ENCODE measurements at regions not wholly inside any gene's neighbourhood (a gene's known extent, or its start where the extent isn't known, plus 50 kb on each side); places are given as distances from the start of the nearest gene placed in this dataset.
"Not testable (repeated sequence)": the region's sequence is repeated elsewhere in the genome, so short reads cannot be mapped to it uniquely, and the experiment has no call there.

DNA sequence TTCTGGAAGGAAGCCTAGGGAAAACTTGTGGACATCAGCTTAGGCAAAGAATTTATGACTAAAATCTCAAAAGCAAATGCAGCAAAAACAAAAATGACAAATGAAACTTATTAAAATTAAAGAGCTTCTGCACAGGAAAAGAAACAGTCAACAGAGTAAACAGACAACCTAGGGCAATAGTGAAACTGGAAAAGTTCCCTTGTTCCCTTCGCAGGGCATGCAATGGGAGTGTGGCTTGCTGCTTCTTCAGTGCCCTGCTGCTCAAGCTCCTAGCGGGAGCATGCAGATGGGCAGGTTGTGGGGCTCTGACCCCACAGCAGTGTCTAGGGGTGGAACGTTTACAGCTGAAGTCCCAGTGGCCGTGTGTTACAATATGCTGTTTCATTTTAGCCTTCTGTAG is 1797.4 kb downstream of the NCAM2 start:
- no peak for DNase-seq

DNA sequence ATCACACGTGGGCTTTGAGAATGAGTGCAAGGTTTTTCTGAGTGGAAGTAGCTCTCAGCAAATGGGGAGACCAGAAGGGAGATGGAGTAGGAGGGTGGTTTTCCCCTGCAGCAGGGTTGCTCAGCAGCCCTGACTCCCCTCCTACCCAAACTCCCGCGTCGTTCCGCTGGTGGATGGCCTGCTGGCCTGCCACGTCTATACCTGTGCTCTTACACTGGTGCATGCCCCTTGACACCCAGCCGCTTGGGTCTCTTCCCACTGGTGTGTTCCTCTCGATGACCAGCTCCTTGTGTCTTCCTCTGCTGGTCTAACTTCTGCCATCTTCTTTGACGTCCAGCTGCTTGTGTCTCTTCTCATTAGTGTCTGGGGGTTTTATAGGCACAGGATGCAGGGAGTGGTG is 1797.9 kb downstream of the NCAM2 start:
- no peak for DNase-seq

DNA sequence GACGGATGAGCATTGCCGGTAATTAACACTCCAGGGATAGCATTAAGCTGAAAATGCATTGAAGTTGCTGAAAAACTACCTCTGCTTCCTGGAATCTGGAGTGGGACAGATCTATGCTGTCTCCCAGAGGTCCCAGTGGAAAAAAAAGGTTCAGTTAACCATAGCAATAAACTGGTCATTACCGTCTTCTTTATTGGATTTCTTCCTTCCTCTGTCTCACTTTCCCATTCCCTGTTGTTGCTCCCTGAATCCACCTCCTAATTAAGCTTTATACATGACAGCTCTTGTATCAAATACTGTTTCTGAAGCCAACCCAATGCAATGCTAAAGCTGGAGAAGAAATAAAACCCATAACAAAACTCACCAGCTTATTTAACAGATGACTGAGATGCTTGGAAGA is 1805.9 kb downstream of the NCAM2 start:
- peak; percentile 38 for DNase-seq

DNA sequence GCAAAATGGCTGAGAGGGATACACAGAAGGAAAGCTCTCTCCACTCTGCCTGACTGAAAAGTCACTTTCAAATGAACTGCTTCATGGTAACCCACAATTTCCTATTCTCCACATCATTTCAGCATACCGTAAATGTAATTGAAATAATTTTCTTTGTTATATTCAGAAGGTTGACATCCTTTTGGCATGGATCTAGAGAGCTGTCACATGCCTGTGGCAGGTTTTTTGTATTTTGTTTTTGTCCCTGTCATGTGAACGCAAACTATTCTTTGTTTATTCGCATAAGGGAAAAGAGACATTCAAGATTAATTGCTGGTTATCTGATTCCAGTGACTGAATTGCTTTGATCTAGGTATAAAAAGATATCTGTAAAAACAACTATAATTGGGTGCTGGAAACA is 1808.1 kb downstream of the NCAM2 start:
- peak; percentile 23 for DNase-seq

DNA sequence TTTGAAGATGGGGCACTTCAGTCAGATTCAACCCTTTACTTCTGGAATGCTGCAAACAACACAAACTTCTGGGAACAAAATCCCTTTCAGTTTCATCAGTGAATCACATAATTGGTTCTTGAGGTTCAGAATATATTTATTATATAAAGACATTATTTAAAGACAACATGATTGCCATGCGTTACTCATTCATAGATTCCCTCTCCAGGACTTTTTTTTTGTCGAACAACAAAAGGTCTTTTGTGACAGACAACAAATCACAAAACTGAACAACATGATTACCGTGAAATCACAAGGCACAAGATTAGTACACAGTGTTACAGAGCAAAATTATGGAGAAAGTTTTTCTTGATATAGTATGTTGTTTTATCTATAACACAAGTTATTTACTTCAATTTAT is 1815.0 kb downstream of the NCAM2 start:
- DNase-seq = no peak

DNA sequence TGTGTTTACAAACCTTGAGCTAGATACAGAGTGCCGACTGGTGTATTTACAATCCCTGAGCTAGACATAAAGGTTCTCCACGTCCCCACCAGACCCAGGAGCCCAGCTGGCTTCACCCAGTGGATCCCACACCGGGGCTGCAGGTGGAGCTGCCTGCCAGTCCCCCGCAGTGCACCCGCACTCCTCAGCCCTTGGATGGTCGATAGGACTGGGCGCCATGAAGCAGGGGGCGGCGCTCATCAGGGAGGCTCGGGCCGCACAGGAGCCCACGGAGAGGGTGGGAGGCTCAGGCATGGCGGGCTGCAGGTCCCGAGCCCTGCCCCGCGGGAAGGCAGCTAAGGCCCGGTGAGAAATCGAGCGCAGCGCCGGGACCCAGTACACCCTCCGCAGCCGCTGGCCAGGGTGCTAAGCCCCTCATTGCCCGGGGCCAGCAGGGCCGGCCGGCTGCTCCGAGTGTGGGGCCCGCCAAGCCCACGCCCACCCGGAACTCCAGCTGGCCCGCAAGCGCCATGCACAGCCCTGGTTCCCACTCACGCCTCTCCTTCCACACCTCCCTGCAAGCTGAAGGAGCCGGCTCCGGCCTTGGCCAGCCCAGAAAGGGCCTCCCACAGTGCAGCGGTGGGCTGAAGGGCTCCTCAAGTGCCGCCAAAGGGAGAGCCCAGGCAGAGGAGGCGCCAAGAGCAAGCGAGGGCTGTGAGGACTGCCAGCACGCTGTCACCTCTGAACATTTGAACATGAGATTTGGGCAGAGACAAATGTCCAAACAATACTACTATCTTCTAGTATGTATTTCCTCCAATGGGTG is 1820.7 kb downstream of the NCAM2 start:
- not testable (repeated sequence) for DNase-seq

DNA sequence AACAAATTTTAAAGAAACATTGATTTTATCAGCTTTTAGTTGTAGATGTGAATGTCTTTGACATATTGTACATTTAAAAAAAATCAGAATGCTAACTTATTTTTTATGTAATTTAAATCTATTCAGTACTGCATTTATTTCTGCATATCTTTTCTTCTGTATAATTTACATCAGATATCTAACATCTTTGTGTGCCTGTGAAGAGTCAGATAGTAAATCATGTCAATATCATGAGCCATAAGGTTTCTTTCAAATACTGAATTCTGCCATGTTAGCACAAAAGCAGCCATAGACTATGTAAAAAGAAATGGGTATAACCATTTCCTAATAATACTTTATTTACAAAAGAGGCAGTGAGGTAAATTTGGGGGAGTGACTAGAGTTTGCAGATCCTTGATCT is 1829.2 kb downstream of the NCAM2 start:
- DNase-seq = no peak

DNA sequence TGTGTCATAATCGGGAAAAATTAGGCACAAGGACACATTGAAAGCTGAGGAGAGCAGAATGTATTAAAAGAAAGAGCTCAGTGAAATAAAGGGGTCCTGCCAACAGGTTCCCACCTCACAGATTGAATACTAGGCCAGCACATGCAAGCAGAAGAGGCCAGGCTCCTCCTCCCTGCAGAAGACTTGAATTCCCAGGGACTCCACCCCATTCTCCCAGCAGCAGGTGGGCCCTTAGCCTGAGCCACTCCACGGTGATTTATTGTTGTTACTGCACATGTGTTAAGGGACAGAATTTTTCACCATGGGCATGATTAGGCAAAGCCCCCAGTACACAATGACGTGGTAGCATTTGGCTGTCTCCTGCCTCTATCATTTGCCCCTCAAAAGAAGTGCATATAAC is 1844.7 kb downstream of the NCAM2 start:
- peak; percentile 82 for DNase-seq

DNA sequence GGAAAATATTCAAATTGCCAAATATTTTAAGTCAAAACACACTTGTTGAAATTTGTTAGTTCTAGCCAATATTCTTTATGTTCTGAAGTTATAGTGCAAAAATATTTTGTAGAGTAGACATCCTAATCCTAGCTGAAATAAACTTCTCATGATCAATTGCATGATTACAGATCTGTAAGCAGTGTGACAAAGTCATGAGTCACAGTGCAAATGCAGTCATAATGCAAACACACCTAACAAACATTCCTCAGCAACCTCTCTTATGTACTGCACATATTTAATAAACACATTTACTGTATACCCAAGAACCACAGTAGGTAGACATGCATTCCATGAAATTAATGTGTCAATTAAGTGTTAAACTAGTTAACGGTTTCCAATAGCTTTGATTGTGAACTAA is 1857.4 kb downstream of the NCAM2 start:
- DNase-seq = no peak

DNA sequence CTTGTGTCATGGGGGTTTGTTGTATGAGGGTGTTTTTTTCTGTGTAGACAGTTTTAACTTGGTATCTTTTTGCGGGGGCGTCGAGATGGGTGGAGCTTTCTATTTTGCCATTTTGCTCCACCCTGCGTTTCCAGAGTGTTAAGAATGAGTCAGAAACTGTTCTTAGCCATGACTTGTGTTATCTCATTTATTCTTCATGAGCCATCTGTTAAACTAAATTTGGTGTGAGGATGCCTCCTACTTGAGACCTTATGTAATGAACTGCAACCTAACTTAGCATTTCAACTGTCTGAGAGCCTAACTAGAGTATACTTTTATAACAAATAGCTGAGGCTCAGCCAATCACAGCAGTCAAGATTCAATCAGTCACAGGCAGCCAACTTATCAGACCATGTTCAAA is 1873.5 kb downstream of the NCAM2 start:
- DNase-seq = no peak

DNA sequence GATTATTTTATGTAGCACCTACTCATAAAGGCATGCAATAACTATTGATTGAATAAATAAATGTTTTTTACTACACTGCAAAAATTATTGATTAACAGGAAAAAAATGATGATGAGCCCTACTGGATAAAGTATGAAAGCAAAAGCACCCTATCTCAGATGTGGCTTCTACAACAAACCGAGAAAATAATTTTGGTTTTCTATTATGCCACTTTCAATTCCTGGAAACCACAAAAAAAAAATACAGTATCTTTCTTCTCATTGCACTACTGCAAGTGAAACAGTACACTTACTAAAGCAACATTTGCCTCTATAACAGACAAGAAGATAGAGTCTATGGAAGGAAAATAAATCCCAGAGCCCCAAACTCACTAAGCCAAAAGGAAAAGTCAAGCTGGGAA is 1882.4 kb downstream of the NCAM2 start:
- no peak for DNase-seq

DNA sequence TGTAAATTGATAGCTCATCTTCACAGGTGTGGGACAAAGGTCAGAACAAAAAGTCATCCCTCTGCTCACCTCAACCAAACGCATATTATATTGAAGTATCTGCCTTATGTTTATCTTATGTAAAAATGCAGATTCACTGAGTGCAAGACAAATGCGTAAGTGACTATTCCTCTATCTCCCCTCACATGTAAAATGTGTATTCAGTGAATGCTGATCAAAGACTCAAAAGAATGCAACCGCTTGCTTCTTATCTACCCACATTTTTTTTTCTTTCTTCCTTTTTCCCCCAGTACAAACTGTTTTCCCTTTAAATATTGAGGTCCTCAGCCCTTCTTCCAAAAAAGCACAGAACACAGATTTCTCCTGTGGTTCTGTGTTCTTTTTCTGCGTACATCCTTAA is 1882.9 kb downstream of the NCAM2 start:
- no peak for DNase-seq

DNA sequence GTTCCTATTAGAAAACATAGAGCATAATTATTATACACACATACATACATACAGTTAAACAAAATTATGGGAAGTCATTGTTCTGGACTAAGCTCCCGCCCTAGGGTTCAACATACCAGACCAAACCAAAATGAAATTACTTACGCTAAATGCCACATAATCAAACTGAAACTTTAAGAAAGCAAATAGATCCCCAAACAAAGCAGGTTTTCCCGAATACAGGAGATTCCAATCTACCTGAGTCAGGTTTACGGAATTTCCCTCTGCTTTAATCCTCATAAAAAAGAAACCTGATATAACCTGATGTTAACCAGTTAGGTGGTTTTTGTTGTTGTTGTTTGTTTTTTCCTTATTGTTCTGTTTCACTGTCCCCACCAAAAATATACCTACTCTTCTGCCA is 1886.9 kb downstream of the NCAM2 start:
- DNase-seq = peak; percentile 27

DNA sequence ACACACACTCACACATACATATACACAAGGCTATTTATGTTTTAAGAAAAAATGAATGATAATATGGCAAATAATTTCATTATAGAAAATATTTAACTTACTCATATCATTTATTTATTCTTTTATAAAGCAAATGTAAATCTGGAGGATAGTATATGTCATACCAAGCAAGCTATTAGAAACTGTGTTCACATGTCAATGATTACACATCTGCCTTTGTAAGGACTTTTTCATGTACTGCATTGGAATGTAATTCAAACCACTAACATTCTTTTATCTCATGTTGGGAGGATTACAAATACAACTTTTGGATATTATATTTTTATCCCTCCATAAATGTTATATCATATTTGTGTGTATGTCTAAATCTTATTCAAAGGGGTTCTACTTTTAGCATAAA is 1887.4 kb downstream of the NCAM2 start:
- no peak for DNase-seq

DNA sequence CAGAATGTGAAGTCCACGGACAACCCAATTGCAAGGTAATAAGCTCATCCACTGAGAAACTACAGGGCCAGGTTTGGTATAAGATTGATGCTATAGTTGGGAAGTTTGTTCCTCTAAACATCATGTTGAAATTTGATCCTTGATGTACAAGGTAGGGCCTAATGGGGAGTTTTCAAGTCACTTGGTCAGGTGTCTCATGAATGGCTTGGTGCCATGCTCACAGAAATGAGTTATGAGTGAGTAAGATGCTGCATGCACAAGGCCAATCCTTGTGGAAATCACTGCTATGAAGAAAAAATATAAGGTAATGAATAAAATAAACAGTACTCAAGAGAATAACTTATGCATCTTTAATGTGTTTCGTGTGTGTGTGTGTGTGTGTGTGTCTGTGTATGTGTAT is 1891.2 kb downstream of the NCAM2 start:
- DNase-seq = peak; percentile 35

DNA sequence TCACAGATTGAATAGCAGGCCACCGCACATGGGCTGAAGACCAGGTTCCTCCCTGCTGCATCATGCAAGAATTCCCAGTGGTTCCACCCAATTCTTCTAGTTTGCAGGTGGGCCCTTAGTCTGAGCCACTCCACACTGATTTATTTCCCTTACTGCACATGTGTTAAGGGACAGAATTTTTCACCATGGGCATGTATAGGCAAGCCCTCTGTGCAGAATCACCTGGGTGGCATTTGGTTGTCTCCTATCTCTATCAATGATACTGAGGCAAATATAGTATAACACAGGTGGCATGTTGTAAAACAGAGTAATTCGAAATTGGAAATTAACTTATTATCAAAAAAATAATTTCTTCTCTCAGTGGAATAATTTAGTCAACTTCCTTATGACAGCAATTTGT is 1892.4 kb downstream of the NCAM2 start:
- peak; percentile 41 for DNase-seq

DNA sequence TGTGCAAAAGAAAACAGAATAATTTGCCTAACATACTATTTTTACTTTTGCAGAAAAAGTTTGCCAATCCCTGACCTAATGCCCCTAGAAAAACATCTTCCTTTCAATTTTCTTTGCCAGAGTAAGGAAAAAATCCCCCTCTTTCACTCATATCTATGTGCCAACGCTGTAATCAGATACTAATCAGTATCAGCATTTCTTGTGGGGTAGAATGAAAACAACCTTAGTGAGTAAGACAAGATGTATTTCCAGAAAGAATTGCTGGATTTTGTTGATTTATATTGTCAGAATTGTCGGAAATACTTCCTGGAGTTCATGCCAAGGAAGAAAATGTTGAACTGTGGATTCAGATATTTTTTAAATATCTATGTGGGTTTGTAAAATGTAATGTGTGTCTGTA is 1893.8 kb downstream of the NCAM2 start:
- DNase-seq = no peak

DNA sequence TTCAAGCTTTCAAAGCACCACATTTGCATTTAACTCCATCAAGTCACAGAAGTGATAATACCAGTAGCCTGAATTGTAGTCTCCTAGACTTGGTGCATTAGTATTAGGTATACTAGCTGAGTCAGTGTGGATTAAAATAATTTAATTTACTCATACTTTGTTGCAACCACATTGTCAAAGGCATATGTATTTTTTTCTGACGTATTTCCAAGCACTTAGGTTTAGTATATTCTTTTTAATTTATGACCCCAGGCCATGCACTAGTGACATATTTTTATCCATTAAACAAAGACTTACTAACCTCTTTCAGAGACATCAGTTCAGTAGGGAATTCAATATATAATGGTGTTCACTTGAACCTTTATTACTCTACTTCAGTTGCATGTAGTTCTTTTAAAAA is 1894.5 kb downstream of the NCAM2 start:
- DNase-seq = no peak

DNA sequence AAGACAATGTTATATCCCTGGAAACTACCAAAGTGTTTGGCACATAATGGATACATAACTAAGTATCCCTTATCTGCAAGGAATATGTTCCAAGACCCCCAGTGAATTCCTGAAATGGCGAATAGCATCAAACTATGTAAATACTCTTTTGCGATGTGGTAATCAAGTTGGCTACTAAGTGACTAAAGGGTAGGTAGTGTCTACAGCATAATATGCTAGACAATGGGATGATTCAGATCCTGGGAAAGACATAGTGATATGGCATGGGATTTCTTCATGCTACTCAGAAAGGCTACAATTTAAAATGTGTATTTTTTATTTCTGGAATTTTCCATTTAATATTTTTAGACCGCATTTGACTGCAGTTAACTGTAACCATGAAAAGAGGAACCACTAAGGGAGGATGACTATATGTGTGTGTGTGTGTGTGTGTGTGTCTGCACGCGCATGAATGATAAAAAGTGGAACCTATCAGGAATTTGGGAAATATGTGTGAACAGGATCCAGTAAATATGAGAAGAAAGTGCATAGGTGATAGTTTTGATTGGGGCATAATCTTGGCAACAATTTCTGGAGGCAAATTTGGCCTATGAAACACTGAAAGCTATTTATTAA is 1899.9 kb downstream of the NCAM2 start:
- DNase-seq = no peak

DNA sequence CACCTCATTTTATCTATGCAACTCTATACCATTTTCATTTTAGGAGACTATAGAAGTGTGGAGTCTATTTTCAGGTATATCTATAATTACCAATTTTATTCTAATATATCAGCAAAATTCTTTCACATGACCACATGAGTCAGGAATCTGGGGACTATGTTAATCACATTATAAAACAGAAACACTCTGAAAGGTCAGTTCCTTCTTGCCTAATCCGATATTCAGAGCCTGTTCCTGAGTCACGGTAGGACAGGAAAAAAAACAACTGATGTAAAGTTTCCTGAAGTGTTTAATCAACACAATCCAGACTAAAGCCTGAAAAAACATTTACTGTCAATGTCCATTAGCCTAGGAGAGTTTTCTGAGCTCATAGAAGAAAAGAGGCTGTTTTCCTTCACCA is 1902.3 kb downstream of the NCAM2 start:
- DNase-seq = no peak

DNA sequence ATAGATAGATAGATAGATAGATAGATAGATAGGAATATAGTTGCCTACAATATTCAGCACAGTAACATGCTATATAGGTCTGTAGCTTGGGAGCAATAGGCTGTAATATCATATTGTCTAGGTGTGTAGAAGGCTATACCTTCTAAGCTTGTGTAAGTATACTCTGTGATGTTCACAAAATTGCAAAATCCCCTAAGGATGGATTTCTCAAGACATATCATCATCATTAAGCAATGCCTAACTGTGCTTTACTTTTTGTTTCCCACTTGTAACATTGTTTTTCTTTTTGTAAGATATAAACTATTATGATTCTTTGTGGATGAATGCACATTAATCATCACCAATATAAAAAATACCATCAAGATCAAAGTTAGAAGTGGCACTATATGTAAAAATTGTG is 1905.6 kb downstream of the NCAM2 start:
- DNase-seq = no peak

DNA sequence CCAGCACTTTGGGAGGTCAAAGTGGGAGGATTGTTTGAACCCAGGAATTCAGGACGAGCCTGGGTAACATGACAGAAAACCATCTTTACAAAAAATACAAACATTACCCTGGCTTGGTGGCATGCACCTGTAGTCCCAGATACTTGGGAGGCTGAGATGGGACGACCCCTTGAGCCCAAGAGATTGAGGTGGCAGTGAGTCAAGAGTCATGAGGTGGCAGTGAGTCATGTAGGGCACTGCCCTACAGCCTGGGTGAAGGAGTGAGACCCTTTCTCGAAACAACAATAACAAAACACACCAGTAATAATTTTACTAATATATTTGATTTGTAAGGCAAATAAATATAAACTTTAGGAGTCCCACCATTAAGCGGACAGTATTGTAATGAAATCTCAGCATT is 1906.2 kb downstream of the NCAM2 start:
- DNase-seq = no peak

DNA sequence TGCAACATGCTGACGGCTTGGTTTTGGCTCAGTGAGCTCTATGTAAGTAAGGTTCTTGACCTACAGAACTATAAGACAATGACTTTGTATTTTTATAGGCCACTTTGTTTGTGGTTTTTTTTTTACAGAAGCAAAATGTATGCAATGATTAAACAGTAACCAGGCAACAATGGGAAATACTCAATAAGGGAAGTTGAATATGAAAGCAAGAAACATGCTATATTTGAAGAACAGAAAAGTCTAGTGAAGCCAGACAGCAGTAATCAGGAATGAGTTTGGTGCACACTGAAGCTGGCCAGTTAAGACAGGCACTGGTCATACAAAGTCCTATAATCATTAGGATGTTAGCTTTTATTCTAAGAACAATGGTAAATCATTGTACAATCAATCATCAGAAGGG is 1926.8 kb downstream of the NCAM2 start:
- DNase-seq = no peak

DNA sequence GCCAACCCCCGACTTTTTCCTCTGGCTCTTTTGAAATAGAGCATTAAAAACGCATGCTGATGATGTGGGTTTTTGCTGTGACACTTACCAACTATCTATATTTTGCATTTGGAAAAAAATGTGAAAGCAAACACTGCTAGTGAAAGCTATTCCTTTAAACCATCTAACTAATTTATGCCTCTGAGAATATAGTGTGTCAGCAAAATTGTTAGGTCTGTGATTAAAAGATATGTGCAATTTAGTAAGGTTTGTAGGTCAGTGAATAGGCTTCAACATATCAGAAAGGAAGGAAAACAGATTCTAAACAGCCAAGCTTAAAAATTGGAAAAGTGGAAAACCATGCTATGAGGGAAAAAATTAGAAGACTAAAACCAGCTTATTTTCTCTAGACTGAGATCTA is 1929.3 kb downstream of the NCAM2 start:
- no peak for DNase-seq
